CD4-positive, alpha-beta T cell (primary cell): ENCODE measurements at regions not wholly inside any gene's neighbourhood (a gene's known extent, or its start where the extent isn't known, plus 50 kb on each side); places are given as distances from the start of the nearest gene placed in this dataset.

ENCODE experiments used
- ATAC-seq: fragments of 200-7000 bp; cut with Tn5 transposase; one replicate; pipeline ENCODE4 v1.10.0; 2022; ENCODE audit warnings: mild to moderate bottlenecking; ENCODE audit not compliant: poor library complexity
- CTCF ChIA-PET: fragments of 350-600 bp; sonication (Branson Sonifier 250); formaldehyde crosslinking; loops from one replicate; lab custom pipeline; 2021; ENCODE audit warnings: antibody characterized with exemption, inconsistent platforms; lab: Charles Lee
- POLR2A ChIA-PET: fragments of 350-600 bp; sonication (Branson Sonifier 250); formaldehyde crosslinking; loops from one replicate; lab custom pipeline; 2021; ENCODE audit warnings: antibody characterized with exemption, inconsistent platforms; lab: Charles Lee
- DNase-seq, 14 experiments: peaks; one replicate each; pipeline ENCODE4 v3.0.0-alpha.2; 2013 to 2020; ENCODE audit warnings: mixed read lengths in 2 of 14
- H3K27ac ChIP-seq, 2 donors: one replicate each; pipeline versions ENCODE4 v1.5.1 to v1.7.0; 2013; ENCODE audit warnings: low read length in 2 of 2, low read depth in 1 of 2, mild to moderate bottlenecking in 1 of 2
- H3K27me3 ChIP-seq, 2 experiments: 1 replicate in 1 of 2; 2 replicates in 1 of 2; pipeline versions ENCODE4 v1.6.1 to v1.7.0; 2013; ENCODE audit warnings: low read length in 2 of 2, control low read depth in 1 of 2, mild to moderate bottlenecking in 1 of 2, moderate library complexity in 1 of 2; ENCODE audit not compliant: insufficient read depth in 2 of 2, control insufficient read depth in 1 of 2
- H3K36me3 ChIP-seq: one replicate; pipeline ENCODE4 v1.6.1; 2013; ENCODE audit warnings: low read length, control low read depth; ENCODE audit not compliant: insufficient read depth
- H3K4me1 ChIP-seq: one replicate; pipeline ENCODE4 v1.6.1; 2013; ENCODE audit warnings: low read length, control low read depth; ENCODE audit not compliant: insufficient read depth
- H3K4me3 ChIP-seq: one replicate; pipeline ENCODE4 v1.5.1; 2013; ENCODE audit warnings: mild to moderate bottlenecking, low read length, moderate library complexity
- H3K9me3 ChIP-seq, 2 experiments: 1 replicate in 1 of 2; 2 replicates in 1 of 2; pipeline versions ENCODE4 v1.6.1 to v1.7.0; 2013; ENCODE audit warnings: low read length in 2 of 2, mild to moderate bottlenecking in 2 of 2, control low read depth in 1 of 2, moderate library complexity in 1 of 2; ENCODE audit not compliant: control insufficient read depth in 1 of 2, insufficient read depth in 1 of 2
- H3K27ac Mint-ChIP-seq: one replicate; pipeline ENCODE4 v1.8.0; 2020; ENCODE audit warnings: mixed read lengths
- H3K27me3 Mint-ChIP-seq: one replicate; pipeline ENCODE4 v1.8.0; 2021; ENCODE audit warnings: mixed read lengths
- H3K36me3 Mint-ChIP-seq: one replicate; pipeline ENCODE4 v1.8.0; 2021; ENCODE audit warnings: low read depth, mixed read lengths
- H3K4me1 Mint-ChIP-seq: one replicate; pipeline ENCODE4 v1.8.0; 2021; ENCODE audit warnings: low read depth, mixed read lengths
- H3K4me3 Mint-ChIP-seq: one replicate; pipeline ENCODE4 v1.8.0; 2020; ENCODE audit warnings: mild to moderate bottlenecking, mixed read lengths
- H3K9me3 Mint-ChIP-seq: one replicate; pipeline ENCODE4 v1.8.0; 2020; ENCODE audit warnings: mixed read lengths
- CTCF ChIP-seq: fragments of 200-600 bp; IDR thresholded peaks from one replicate; pipeline ENCODE4 v1.8.0; 2022; ENCODE audit warnings: antibody characterized with exemption, mild to moderate bottlenecking
- intact Hi-C, 2 experiments: fragments of 100-400 bp; cut with DNase I in 1 of 2; cut with micrococcal nuclease in 1 of 2; formaldehyde crosslinking; loops; one replicate each; pipeline versions ENCODE4 v1.15.1 to v1.9.0; 2023 to 2025; cut with DNase I, micrococcal nuclease

GRCh38 chr15:36498401-36498800 lies 81.0 kb upstream of the CDIN1 start:
- ATAC-seq (no peak), DNase-seq (no peak)
- ChIA-PET CTCF (no interaction called here), POLR2A (no interaction called here)
- no peaks in the 10 kb centered on the region for H3K36me3 ChIP-seq
- intact Hi-C loops: no loop called here
- Mint-ChIP-seq H3K4me3 (no peak overlapping the region), H3K27ac (no peak overlapping the region), H3K36me3 (no peaks in the 10 kb centered on the region), H3K9me3 (no peaks in the 10 kb centered on the region), H3K27me3 (peaks cover 49% of the 10 kb centered on the region), H3K4me1 (no peaks in the 10 kb centered on the region)
- TF ChIP-seq CTCF: no peak
- no peaks in the 10 kb centered on the region for H3K4me1 ChIP-seq
- no peaks in the 10 kb centered on the region for H3K9me3 ChIP-seq
- H3K27me3 ChIP-seq: peaks cover 0 to 6% of the 10 kb centered on the region in 2 experiments
- no peak overlapping the region for H3K4me3 ChIP-seq
- H3K27ac ChIP-seq: no peak overlapping the region

- Histone ChIP-seq H3K4me1 (no peaks in the 10 kb centered on the region), H3K27ac (no peak overlapping the region), H3K27me3 (peaks cover 0 to 6% of the 10 kb centered on the region in 2 experiments), H3K36me3 (no peaks in the 10 kb centered on the region), H3K9me3 (no peaks in the 10 kb centered on the region), H3K4me3 (no peak overlapping the region)
- ATAC-seq: no peak
- H3K36me3 Mint-ChIP-seq: no peaks in the 10 kb centered on the region
- no peak overlapping the region for H3K4me3 Mint-ChIP-seq
- intact Hi-C loops: no loop called here
- DNase-seq: no peak
- H3K4me1 Mint-ChIP-seq: no peaks in the 10 kb centered on the region
- no peaks in the 10 kb centered on the region for H3K9me3 Mint-ChIP-seq
- no peak for TF ChIP-seq CTCF
- CTCF ChIA-PET: no interaction called here
- peaks cover 49% of the 10 kb centered on the region for H3K27me3 Mint-ChIP-seq
- POLR2A ChIA-PET: no interaction called here
- H3K27ac Mint-ChIP-seq: no peak overlapping the region
These were observed 80.5 kb upstream of the CDIN1 start for GRCh38 chr15:36498916-36499315.

- Mint-ChIP-seq H3K4me1 (no peaks in the 10 kb centered on the region), H3K27ac (no peak overlapping the region), H3K27me3 (peaks cover 44% of the 10 kb centered on the region), H3K4me3 (no peak overlapping the region), H3K36me3 (no peaks in the 10 kb centered on the region), H3K9me3 (no peaks in the 10 kb centered on the region)
- H3K9me3 ChIP-seq: no peaks in the 10 kb centered on the region
- H3K27ac ChIP-seq: no peak overlapping the region
- no peaks in the 10 kb centered on the region for H3K36me3 ChIP-seq
- DNase-seq (no peak), ATAC-seq (no peak)
- POLR2A ChIA-PET: no interaction called here
- H3K4me3 ChIP-seq: no peak overlapping the region
- H3K4me1 ChIP-seq: no peaks in the 10 kb centered on the region
- H3K27me3 ChIP-seq: peaks cover 0 to 6% of the 10 kb centered on the region in 2 experiments
- intact Hi-C loops: loop anchor here (5.0 to 10.0 kb wide), 4 partner anchors 633 to 1885 kb away; no protein-coding TSS in a partner anchor
- CTCF ChIA-PET: no interaction called here
- TF ChIP-seq CTCF: no peak
These were observed 79.7 kb upstream of the CDIN1 start for GRCh38 chr15:36499412-36500389.
